ENCODE measurements at regions not wholly inside any gene's neighbourhood (a gene's known extent, or its start where the extent isn't known, plus 50 kb on each side); places are given as distances from the start of the nearest gene placed in this dataset.

DNA sequence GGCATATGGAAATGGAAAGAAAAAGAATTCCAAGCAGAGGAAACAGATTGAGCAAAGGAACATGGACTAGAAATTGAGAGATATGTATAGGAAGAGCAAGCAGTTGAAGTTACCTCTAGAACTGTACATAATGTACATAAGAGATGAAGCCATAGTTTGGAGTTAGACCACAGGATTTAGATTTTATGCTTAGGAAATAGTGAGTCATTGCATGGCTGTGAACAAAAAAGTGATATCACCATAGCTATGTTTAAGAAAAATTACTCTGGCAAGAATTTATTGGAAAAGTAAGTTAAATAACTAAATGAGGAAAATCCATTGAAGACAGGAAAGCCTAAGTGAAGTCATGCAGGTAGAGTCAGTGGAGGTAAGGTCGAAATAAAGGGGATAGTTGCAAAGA, 99.4 kb upstream of the GALNT5 start:
- in situ Hi-C loops (cut with HindIII; ENCODE audit: low pct_ligation_motif_present, low pct_unique_long_range_greater_than_20kb, low sequenced_read_pairs): no loop called here
- DNase-seq: no peak

DNA sequence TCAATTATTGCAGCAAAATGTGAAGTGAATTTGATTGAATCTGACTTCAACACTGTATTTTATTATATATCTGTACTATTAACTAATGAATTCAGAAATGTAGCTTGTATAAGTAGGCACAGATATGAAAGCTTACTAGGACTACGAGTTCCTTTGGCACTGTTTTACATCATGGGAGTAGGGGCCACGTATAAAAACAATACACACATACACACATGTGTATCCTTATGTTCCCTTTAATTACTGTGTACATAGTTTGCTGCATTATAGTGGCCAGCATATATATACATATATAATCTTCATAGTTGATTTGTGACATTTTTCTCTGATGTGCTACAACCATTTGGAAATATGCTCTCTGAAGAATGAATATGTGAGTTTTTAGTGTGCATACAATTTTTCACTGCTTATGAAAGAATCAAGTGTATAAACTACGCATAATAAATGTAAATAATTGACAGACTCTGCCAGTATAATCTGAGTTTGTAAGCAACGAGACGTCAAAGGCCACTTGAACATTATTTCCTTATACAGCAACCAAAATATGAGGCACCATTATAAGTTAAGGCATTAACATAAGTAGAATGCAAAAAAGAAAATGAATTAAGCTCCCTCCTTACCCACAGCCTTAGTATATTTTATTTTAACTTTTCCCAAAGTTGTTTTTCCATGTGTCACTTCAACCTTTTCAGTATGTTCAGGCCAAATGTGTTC, 98.1 kb upstream of the GALNT5 start:
- in situ Hi-C loops (cut with HindIII; ENCODE audit: low pct_ligation_motif_present, low pct_unique_long_range_greater_than_20kb, low sequenced_read_pairs): no loop called here

DNA sequence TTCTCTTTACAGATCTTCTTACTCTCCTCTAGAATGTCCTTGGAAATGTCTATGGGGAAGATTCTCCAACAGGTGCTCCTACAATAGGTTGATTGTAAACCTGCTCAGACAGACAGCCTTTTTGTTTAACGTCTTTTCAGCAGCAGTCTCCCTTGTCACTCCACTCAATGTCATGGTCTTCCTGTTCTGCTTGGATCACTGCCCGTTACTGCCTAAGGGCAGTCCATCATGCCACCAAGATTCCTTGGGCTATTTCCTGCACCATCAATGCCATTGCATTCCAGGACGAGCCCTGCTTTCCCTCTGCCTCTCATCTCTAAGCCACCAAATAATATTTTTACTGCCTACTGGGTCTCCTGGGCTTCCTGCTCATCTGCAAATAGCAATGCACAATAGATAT, 97.4 kb upstream of the GALNT5 start:
- DNase-seq: no peak
- in situ Hi-C loops (cut with HindIII; ENCODE audit: low pct_ligation_motif_present, low pct_unique_long_range_greater_than_20kb, low sequenced_read_pairs): no loop called here

More for the DNA sequence above, 98.1 kb upstream of the GALNT5 start:
- no peak for DNase-seq

DNA sequence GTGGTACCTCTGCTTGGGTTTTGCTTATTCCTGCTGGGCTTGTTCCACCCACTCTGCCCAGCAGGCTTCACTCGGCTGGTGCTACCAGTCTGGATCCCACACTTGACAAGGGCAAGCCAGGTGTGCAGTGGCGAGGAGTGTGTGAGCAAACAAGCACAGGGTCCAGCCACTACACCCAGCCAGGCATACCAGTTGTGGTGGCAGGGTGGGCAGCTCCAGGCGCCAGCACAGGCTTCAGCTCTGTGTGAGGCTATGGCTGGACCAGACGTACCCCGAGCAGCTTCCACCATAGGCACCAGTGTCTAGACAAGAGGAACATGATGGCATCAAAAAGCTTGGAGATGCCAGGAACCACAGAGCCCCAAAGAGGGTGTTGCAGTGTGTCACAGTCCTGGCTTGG, 93.1 kb upstream of the GALNT5 start:
- DNase-seq: no peak
- in situ Hi-C loops (cut with HindIII; ENCODE audit: low pct_ligation_motif_present, low pct_unique_long_range_greater_than_20kb, low sequenced_read_pairs): no loop called here

DNA sequence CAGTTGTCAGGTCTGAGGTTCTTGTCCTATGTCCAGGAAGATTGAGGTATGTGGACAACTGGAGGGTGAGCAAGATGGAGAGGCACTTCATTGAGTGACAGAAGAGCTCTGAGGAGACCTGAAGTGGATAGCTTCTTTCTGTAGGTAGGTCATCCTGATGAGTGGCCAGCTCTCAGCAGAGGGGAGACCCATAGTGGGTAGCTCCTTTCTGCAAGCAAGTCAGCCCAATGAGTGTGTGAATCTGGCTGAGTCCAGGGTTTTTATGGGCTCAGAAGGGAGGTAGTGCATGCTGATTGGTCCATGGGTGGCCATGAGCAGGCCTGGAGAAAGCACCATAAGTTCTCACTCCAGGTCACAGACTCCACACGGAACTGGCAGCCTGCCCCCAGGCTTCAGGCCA, 92.6 kb upstream of the GALNT5 start:
- in situ Hi-C loops (cut with HindIII; ENCODE audit: low pct_ligation_motif_present, low pct_unique_long_range_greater_than_20kb, low sequenced_read_pairs): no loop called here

DNA sequence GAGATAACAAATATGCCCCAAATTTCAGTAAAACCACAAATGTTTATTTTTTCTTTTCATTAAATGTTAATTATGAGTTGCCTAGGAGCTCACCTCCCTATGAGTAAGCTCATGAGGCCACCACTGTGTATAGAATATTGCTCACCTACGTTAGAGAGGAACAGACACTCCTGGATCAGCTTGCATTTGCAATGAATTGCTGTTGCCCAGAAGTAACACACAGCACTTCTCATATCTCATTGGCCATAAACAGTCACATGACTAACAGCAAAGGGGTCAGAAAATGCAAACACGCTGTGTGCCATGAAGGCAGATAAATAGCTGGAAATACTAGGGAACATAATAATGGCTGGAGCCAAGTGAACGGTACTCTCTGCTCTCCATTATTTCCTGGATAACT, 89.0 kb upstream of the GALNT5 start:
- no peak for DNase-seq
- in situ Hi-C loops (cut with HindIII; ENCODE audit: low pct_ligation_motif_present, low pct_unique_long_range_greater_than_20kb, low sequenced_read_pairs): no loop called here

More for the DNA sequence above, 92.6 kb upstream of the GALNT5 start:
- DNase-seq: no peak

DNA sequence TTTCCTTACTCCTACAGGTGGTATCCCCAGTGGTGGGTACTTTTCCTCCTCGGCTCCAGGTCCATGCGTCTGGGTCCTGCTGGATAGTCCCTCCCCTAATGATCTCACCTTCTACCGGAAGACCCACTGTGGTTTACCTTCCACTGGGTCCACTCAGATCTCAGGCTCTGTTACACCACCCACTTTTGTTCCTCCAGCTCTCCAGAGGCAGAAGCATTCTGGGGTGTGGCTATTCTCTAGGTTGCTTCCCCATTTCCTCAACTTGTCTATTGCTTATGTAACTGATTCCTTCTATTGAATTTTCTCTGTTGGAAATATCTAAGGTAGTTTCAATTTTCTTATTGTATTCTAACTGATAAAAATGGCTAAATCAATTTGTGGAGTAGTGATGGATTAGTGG, 87.6 kb upstream of the GALNT5 start:
- in situ Hi-C loops (cut with HindIII; ENCODE audit: low pct_ligation_motif_present, low pct_unique_long_range_greater_than_20kb, low sequenced_read_pairs): no loop called here
- DNase-seq: no peak

DNA sequence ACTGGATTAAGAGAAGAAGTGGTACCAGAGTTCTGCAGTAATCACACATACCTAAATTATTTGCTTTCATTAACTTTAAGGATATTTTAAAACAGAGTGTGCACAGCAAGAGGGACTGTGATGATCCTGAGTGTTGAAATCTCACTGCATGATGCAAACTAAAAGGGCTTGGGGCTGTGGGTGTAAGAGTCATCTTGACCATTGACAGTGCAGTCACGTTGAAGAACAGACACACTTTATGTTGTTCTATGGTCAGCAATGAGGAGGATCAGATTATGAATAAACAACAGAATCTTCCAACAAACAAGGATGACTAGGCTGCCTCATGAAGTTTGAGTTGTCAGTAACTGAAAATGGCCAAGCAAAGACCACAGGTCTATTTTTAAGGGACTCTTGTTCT, 87.2 kb upstream of the GALNT5 start:
- no peak for DNase-seq
- in situ Hi-C loops (cut with HindIII; ENCODE audit: low pct_ligation_motif_present, low pct_unique_long_range_greater_than_20kb, low sequenced_read_pairs): no loop called here

DNA sequence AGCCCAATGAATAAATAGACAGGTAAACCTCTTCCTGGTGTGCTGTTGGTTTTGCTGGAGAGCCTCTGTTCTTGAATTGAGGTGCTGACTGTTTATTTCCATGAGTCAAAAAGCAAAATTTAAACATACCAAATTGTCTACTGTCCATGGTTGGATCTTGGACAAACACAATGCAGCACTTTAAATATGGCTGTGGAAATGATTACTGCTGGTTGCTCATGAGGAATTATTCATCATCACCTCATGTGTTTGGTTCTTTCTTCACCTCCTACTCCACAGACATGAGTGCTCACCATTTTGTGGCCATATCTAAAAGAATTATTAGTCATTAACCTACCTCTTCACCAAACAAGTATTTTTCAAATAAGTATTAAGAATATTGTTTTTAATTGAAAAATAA, 85.3 kb upstream of the GALNT5 start:
- in situ Hi-C loops (cut with HindIII; ENCODE audit: low pct_ligation_motif_present, low pct_unique_long_range_greater_than_20kb, low sequenced_read_pairs): no loop called here
- no peak for DNase-seq

DNA sequence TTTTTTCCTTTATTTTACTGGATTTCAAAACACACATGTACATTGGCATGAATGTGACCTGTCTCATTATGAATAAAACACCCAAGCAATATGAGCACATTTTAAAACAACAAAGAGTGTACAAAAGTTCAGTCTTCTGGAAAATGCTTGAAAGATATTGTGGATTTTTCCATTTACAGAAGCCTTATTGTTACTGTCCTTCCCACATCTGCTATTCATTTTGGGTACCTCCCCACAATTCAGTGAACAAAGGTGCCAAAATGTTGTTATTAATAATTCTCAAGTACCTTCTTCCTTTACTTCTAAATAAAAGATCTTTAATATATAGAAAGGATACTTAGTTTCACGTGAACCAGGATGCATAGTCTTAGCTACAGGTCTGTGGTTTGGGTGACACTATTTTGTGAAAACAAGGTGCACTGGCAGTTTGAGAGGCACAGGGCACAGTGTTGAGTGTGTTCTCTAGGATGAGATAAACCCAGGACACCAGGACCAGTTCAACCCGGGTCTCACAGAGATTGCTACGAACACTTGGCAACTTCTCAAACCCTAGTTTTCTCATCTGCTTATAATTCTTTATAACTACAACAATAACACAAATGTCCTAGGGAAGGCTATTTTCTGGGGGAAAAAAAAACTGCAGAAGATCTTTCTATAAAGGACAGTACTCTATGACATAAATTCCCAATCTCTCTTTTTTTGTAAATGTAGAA, 84.5 kb upstream of the GALNT5 start:
- in situ Hi-C loops (cut with HindIII; ENCODE audit: low pct_ligation_motif_present, low pct_unique_long_range_greater_than_20kb, low sequenced_read_pairs): no loop called here
- peak; percentile 11 for DNase-seq

DNA sequence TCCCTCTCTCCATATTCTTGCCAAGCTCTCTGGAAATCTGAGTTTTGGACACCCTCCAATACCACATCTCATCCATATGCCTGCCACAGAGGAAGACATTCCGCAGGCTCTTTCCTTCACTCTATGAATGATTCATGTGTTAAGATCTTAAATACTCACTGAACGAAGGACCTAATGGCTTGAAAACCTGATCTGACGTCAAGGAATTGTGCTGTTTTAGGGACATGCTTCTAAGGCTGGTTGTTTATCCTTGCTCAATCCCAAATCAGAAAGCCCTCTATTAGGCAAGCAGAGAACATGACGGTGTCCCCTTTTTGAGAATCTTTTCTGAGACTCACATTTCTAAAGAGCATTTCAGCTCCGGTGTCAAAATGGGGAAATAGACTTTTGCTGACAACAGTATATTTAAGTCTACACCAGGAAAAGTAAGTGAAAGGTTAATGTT, 83.7 kb upstream of the GALNT5 start:
- in situ Hi-C loops (cut with HindIII; ENCODE audit: low pct_ligation_motif_present, low pct_unique_long_range_greater_than_20kb, low sequenced_read_pairs): no loop called here
- peak; percentile 94 for DNase-seq

DNA sequence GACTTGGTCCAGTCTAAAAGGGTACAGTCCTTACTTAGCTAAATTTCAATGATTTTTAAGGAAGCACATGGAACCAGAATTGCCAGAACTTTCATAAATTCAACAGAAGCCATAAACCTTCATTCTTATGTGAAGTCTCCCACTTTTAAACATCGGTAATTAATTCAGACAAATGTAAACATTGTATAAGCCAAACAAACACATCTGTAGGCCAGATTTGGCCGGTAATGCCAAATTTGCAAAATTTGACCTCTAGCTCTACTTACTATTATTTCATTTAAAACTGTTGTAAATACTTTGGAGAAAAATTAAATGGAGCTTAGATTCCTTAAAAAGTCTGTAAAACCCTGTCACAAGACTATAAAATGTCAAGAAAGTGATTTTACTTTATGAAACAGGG, 83.2 kb upstream of the GALNT5 start:
- DNase-seq: no peak
- in situ Hi-C loops (cut with HindIII; ENCODE audit: low pct_ligation_motif_present, low pct_unique_long_range_greater_than_20kb, low sequenced_read_pairs): no loop called here

DNA sequence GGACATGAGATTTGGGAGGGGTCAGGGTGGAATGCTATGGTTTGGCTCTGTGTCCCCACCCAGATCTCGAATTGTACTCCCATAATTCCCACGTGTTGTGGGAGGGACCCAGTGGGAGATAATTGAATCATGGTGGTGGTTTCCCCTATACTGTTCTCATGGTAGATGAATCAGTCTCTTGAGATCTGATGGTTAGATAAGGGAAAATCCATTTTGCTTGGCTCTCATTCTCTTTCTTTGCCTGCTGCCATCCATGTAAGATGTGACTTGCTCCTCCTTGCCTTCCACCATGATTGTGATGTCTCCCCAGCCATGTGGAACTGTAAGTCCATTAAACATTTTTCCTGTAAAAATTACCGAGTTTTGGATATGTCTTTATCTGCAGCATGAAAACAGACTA, 80.9 kb upstream of the GALNT5 start:
- in situ Hi-C loops (cut with HindIII; ENCODE audit: low pct_ligation_motif_present, low pct_unique_long_range_greater_than_20kb, low sequenced_read_pairs): no loop called here
- no peak for DNase-seq

DNA sequence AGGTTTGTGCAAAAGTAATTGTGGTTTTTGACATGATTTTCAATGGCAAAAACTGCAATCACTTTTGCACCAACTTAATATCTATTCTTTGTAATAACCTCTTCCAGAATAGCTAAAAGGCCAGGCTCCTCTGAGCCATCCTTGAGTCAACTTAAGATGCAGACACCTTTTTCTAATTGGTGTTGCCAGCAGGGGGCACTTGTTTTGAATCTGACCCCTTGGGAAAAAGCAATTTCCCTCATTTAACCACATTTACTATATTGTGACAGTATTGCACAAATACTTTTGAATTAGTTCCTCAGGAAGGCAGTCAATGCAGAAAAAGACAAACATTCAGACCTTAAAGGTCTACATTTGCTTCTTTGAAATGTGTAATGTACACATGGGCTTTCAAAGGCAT, 78.6 kb upstream of the GALNT5 start:
- peak; percentile 8 for DNase-seq
- in situ Hi-C loops (cut with HindIII; ENCODE audit: low pct_ligation_motif_present, low pct_unique_long_range_greater_than_20kb, low sequenced_read_pairs): no loop called here

DNA sequence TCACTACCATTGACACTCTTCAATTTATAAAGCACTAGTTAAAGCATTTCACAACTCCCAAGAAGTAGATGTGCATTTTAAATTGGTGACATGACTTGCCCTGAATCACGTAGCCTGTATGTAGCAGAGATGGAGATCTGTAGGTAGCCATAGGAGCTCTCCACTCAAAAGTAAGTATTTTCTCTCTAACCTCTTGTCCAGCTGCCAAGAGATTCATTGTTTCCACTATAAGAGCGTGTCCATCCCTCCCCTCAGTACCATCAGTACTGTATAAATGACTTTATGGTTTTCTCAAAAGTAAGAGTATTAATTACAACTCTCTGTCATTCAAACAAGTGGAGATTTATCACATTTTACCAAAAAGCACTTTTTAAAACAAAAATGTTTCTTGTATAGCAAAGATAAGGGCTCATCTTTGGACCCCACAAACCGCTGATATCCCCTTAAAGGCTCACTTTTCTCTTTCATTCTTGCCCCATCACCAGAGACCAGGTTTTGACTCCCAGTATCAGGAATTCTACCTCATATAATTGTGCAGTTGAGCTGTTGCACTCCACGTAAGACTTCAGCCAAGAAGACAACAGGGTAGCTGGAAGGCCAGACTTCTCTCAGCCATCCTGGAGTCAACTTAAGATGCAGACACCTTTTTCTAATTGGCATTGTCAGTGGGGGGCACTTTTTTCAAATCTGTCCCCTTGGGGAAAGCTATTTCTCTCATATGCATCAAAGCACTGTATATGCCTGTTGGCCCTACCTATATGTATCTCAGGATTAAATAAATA, 78.0 kb upstream of the GALNT5 start:
- in situ Hi-C loops (cut with HindIII; ENCODE audit: low pct_ligation_motif_present, low pct_unique_long_range_greater_than_20kb, low sequenced_read_pairs): no loop called here
- no peak for DNase-seq

DNA sequence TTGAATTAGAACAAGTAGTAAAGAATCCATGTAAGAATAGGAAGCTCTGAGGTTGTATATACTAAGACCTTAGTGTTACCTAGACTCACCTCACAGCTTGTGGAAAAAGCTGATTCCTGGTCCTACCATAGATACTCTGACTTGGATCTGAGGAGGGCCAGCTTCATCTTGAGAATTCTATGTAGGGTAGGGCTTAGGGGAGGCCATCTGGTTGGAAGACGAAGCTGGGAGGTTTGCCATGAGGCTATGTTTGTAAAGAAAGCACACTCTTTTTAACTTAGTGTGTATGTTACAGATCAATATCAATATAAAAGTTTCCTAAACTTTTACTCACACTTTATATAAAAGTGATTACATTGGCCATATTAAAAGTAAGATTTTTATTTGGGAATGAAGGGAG, 77.1 kb upstream of the GALNT5 start:
- no peak for DNase-seq
- in situ Hi-C loops (cut with HindIII; ENCODE audit: low pct_ligation_motif_present, low pct_unique_long_range_greater_than_20kb, low sequenced_read_pairs): no loop called here

DNA sequence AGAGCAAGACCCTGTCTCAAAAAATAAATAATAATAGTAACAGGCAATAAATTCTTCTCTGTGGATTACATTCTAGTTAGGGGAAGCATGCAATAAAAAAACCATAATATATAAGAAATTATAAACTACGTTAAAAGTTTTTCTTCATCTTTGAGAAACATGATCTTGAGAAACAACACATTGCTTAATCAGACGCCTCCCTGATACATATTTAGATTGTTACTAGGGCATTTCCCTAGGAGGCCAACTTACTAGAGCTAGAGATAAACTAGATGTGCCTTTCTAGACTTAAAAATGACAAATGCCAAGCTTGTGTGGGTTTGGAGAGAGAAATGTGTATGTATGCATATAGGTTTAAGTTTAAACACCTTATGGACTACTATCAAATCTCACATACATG, 76.3 kb upstream of the GALNT5 start:
- in situ Hi-C loops (cut with HindIII; ENCODE audit: low pct_ligation_motif_present, low pct_unique_long_range_greater_than_20kb, low sequenced_read_pairs): no loop called here
- DNase-seq: no peak

DNA sequence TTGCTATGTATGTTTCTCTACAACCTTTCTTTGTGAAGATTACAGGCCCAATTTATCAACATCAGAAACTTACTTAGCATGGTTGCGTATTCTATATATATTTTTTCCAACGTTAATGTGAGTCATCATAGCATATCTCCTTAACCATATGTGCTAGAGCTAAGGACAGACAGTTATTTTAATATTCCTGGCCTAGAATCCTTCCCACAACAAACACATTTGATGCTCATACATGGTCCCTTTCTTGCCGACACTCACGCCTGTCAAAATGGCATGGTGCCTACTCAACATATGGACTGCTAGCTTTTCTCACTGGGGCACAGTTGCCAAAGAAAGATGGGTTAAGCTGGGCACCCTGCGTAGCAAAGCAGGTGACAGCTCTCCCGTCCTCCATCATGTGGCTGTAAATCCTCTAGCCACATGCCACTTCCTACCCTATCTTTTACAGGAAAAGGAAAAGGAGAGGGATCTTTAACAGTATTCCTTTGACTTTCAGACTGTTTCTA, 75.2 kb upstream of the GALNT5 start:
- in situ Hi-C loops (cut with HindIII; ENCODE audit: low pct_ligation_motif_present, low pct_unique_long_range_greater_than_20kb, low sequenced_read_pairs): no loop called here

DNA sequence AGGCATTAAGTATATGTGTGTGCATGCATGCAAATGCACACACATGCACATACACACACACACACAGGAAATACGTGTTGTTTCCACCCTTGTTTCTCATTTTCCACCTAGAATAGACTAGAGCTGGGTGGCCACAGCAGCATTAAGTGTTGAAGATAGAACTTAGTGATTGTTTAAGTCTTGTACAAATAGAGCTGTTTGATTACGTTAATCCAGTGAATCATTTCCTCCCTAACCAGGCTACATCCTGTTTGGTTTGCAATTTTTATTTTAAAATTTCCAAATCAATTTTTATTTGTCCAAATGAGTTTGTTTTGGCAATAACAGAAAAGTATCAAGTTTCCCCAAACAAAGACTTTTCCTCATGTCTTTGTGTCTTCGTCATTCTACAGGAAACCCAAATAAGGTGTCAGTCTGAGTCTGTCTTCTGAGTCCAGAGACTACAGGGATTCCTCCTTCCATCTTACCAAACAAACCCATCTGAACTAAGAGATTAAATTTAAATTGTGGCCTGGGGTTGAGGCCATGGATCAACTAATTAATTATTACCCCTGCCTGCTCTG, 74.6 kb upstream of the GALNT5 start:
- DNase-seq: no peak
- in situ Hi-C loops (cut with HindIII; ENCODE audit: low pct_ligation_motif_present, low pct_unique_long_range_greater_than_20kb, low sequenced_read_pairs): no loop called here

More for the DNA sequence above, 75.2 kb upstream of the GALNT5 start:
- DNase-seq: no peak

Measured in ACHN (cell line).